Stimulated activated naive CD8-positive, alpha-beta T cell treated with anti-CD3 and anti-CD28 coated beads, Interleukin-15, amount 100 ng/mL, for 72 hours (primary cell): ENCODE measurements at regions not wholly inside any gene's neighbourhood (a gene's known extent, or its start where the extent isn't known, plus 50 kb on each side); places are given as distances from the start of the nearest gene placed in this dataset.
"Not testable (repeated sequence)": the region's sequence is repeated elsewhere in the genome, so short reads cannot be mapped to it uniquely, and the experiment has no call there.

ENCODE experiments used
- ATAC-seq: fragments of 150-1000 bp; cut with Tn5 transposase; 2 replicates; pipeline ENCODE4 v1.10.0; 2021; ENCODE audit warnings: mild to moderate bottlenecking, moderate library complexity
- DNase-seq, 2 donors: peaks; one replicate each; pipeline ENCODE4 v3.0.0; 2021 to 2022
- H3K27ac Mint-ChIP-seq, 2 donors: one replicate each; pipeline ENCODE4 v1.8.0; 2022; ENCODE audit warnings: mild to moderate bottlenecking in 2 of 2, mixed read lengths in 2 of 2, moderate library complexity in 2 of 2
- H3K27me3 Mint-ChIP-seq: one replicate; pipeline ENCODE4 v1.8.0; 2022; ENCODE audit warnings: mixed read lengths
- H3K4me1 Mint-ChIP-seq: one replicate; pipeline ENCODE4 v1.8.0; 2022; ENCODE audit warnings: mild to moderate bottlenecking, mixed read lengths
- H3K4me3 Mint-ChIP-seq, 2 donors: one replicate each; pipeline ENCODE4 v1.8.0; 2022; ENCODE audit warnings: mild to moderate bottlenecking in 2 of 2, mixed read lengths in 2 of 2, moderate library complexity in 1 of 2
- H3K9me3 Mint-ChIP-seq, 2 donors: one replicate each; pipeline ENCODE4 v1.8.0; 2022; ENCODE audit warnings: mixed read lengths in 2 of 2

GRCh38 chr7:12917801-12918200, 230.4 kb downstream of the ARL4A start:
- Mint-ChIP-seq H3K4me3 (no peak overlapping the region), H3K9me3 (no peaks in the 10 kb centered on the region), H3K4me1 (no peaks in the 10 kb centered on the region), H3K27ac (no peak overlapping the region), H3K27me3 (peaks cover 9% of the 10 kb centered on the region)
- ATAC-seq (no peak), DNase-seq (no peak)

- DNase-seq (no peak), ATAC-seq (no peak)
- no peak overlapping the region for H3K4me3 Mint-ChIP-seq
- H3K27ac Mint-ChIP-seq, result no peak overlapping the region
- H3K27me3 Mint-ChIP-seq, result peaks cover 17% of the 10 kb centered on the region
- no peaks in the 10 kb centered on the region for H3K9me3 Mint-ChIP-seq
- no peaks in the 10 kb centered on the region for H3K4me1 Mint-ChIP-seq
Observed at GRCh38 chr7:12921751-12922345, 234.4 kb downstream of the ARL4A start.

GRCh38 chr7:12923971-12924370, 236.5 kb downstream of the ARL4A start:
- H3K9me3 Mint-ChIP-seq, result no peaks in the 10 kb centered on the region
- no peaks in the 10 kb centered on the region for H3K4me1 Mint-ChIP-seq

GRCh38 chr7:12926206-12926605, 238.8 kb downstream of the ARL4A start:
- ATAC-seq, result no peak
- Mint-ChIP-seq H3K4me3 (no peak overlapping the region), H3K27me3 (peaks cover 27% of the 10 kb centered on the region), H3K9me3 (no peaks in the 10 kb centered on the region), H3K27ac (no peak overlapping the region), H3K4me1 (no peaks in the 10 kb centered on the region)
- DNase-seq, result no peak

More at GRCh38 chr7:12923971-12924370, 236.5 kb downstream of the ARL4A start:
- no peak overlapping the region for H3K4me3 Mint-ChIP-seq
- ATAC-seq, result no peak
- peaks cover 27% of the 10 kb centered on the region for H3K27me3 Mint-ChIP-seq
- H3K27ac Mint-ChIP-seq, result no peak overlapping the region
- DNase-seq, result no peak

GRCh38 chr7:12927635-12928434, 240.4 kb downstream of the ARL4A start:
- H3K27ac Mint-ChIP-seq, result no peak overlapping the region
- no peaks in the 10 kb centered on the region for H3K4me1 Mint-ChIP-seq
- H3K9me3 Mint-ChIP-seq, result peaks cover 0 to 5% of the 10 kb centered on the region in 2 donors
- H3K4me3 Mint-ChIP-seq, result no peak overlapping the region
- DNase-seq (no peak), ATAC-seq (no peak)
- peaks cover 18% of the 10 kb centered on the region for H3K27me3 Mint-ChIP-seq

GRCh38 chr7:12929476-12930140, 242.2 kb downstream of the ARL4A start:
- peaks cover 10% of the 10 kb centered on the region for H3K27me3 Mint-ChIP-seq
- H3K9me3 Mint-ChIP-seq, result peaks cover 0 to 5% of the 10 kb centered on the region in 2 donors
- no peaks in the 10 kb centered on the region for H3K4me1 Mint-ChIP-seq
- no peak for ATAC-seq
- no peak for DNase-seq
- no peak overlapping the region for H3K4me3 Mint-ChIP-seq
- no peak overlapping the region for H3K27ac Mint-ChIP-seq

GRCh38 chr7:12930534-12930933, 243.1 kb downstream of the ARL4A start:
- ATAC-seq (no peak), DNase-seq (no peak)
- peaks cover 0 to 5% of the 10 kb centered on the region in 2 donors for H3K9me3 Mint-ChIP-seq
- peaks cover 10% of the 10 kb centered on the region for H3K27me3 Mint-ChIP-seq
- no peak overlapping the region for H3K27ac Mint-ChIP-seq
- no peaks in the 10 kb centered on the region for H3K4me1 Mint-ChIP-seq
- no peak overlapping the region for H3K4me3 Mint-ChIP-seq

- H3K4me1 Mint-ChIP-seq, DNase-seq, ATAC-seq, H3K9me3 Mint-ChIP-seq, H3K4me3 Mint-ChIP-seq, H3K27ac Mint-ChIP-seq: not testable (repeated sequence)
- peaks cover 11% of the 10 kb centered on the region for H3K27me3 Mint-ChIP-seq
Observed at GRCh38 chr7:12931465-12931864, 244.0 kb downstream of the ARL4A start.

GRCh38 chr7:12939694-12940093, 252.3 kb downstream of the ARL4A start:
- peaks cover 0 to 8% of the 10 kb centered on the region in 2 donors for H3K9me3 Mint-ChIP-seq
- no peak overlapping the region for H3K4me3 Mint-ChIP-seq
- peaks cover 19% of the 10 kb centered on the region for H3K27me3 Mint-ChIP-seq
- ATAC-seq (no peak), DNase-seq (no peak)
- H3K4me1 Mint-ChIP-seq, result no peaks in the 10 kb centered on the region
- H3K27ac Mint-ChIP-seq, result no peak overlapping the region

- ATAC-seq (no peak), DNase-seq (no peak)
- Mint-ChIP-seq H3K9me3 (peaks cover 0 to 8% of the 10 kb centered on the region in 2 donors), H3K4me3 (no peak overlapping the region), H3K27me3 (peaks cover 18% of the 10 kb centered on the region), H3K4me1 (no peaks in the 10 kb centered on the region), H3K27ac (no peak overlapping the region)
Observed at GRCh38 chr7:12941512-12941911, 254.1 kb downstream of the ARL4A start.

GRCh38 chr7:12942609-12943008, 255.2 kb downstream of the ARL4A start:
- ATAC-seq (no peak), DNase-seq (no peak)
- Mint-ChIP-seq H3K27ac (no peak overlapping the region), H3K9me3 (peaks cover 0 to 8% of the 10 kb centered on the region in 2 donors), H3K4me1 (no peaks in the 10 kb centered on the region), H3K4me3 (no peak overlapping the region), H3K27me3 (peaks cover 9% of the 10 kb centered on the region)

- DNase-seq (no peak), ATAC-seq (no peak)
- no peak overlapping the region for H3K4me3 Mint-ChIP-seq
- no peak overlapping the region for H3K27ac Mint-ChIP-seq
- H3K27me3 Mint-ChIP-seq, result peaks cover 9% of the 10 kb centered on the region
- peaks cover 0 to 5% of the 10 kb centered on the region in 2 donors for H3K9me3 Mint-ChIP-seq
- H3K4me1 Mint-ChIP-seq, result no peaks in the 10 kb centered on the region
Observed at GRCh38 chr7:12943781-12944180, 256.3 kb downstream of the ARL4A start.

- no peak overlapping the region for H3K4me3 Mint-ChIP-seq
- DNase-seq, result no peak
- no peak overlapping the region for H3K27ac Mint-ChIP-seq
- no peaks in the 10 kb centered on the region for H3K9me3 Mint-ChIP-seq
- H3K27me3 Mint-ChIP-seq, result no peaks in the 10 kb centered on the region
- ATAC-seq, result no peak
- H3K4me1 Mint-ChIP-seq, result no peaks in the 10 kb centered on the region
Observed at GRCh38 chr7:12945901-12946300, 258.5 kb downstream of the ARL4A start.

GRCh38 chr7:12947465-12947864, 260.0 kb downstream of the ARL4A start:
- Mint-ChIP-seq H3K9me3 (no peaks in the 10 kb centered on the region), H3K4me3 (no peak overlapping the region)

GRCh38 chr7:12949060-12949931, 261.9 kb downstream of the ARL4A start:
- Mint-ChIP-seq H3K4me1 (no peaks in the 10 kb centered on the region), H3K27ac (no peak overlapping the region), H3K9me3 (no peaks in the 10 kb centered on the region), H3K4me3 (no peak overlapping the region), H3K27me3 (no peaks in the 10 kb centered on the region)
- DNase-seq, result no peak
- ATAC-seq, result no peak

More at GRCh38 chr7:12947465-12947864, 260.0 kb downstream of the ARL4A start:
- ATAC-seq (no peak), DNase-seq (no peak)
- Mint-ChIP-seq H3K4me1 (no peaks in the 10 kb centered on the region), H3K27ac (no peak overlapping the region), H3K27me3 (no peaks in the 10 kb centered on the region)
